Liver (tissue), 7 donors: ENCODE measurements at regions not wholly inside any gene's neighbourhood (a gene's known extent, or its start where the extent isn't known, plus 50 kb on each side); places are given as distances from the start of the nearest gene placed in this dataset. TPM values are rescaled to one million over a fixed set of nuclear protein-coding genes. Genes with fewer than 3 reads are reported as not detected.
"Not testable (repeated sequence)": the region's sequence is repeated elsewhere in the genome, so short reads cannot be mapped to it uniquely, and the experiment has no call there.

ENCODE experiments used
- DNase-seq: peaks from one replicate; pipeline ENCODE4 v3.0.0-alpha.2; 2017; ENCODE audit warnings: low spot score
- H3K27ac ChIP-seq, 2 donors: one replicate each; pipeline ENCODE4 v1.7.0; 2013; ENCODE audit warnings: inconsistent platforms in 2 of 2, low read length in 2 of 2, control low read depth in 1 of 2, low read depth in 1 of 2, mild to moderate bottlenecking in 1 of 2
- H3K27me3 ChIP-seq, 4 donors: one replicate each; pipeline versions ENCODE4 v1.6.1 to v1.7.0; 2013; ENCODE audit warnings: low read length in 3 of 4, inconsistent platforms in 1 of 4, mild to moderate bottlenecking in 1 of 4, moderate library complexity in 1 of 4; ENCODE audit not compliant: control insufficient read depth in 4 of 4, insufficient read depth in 4 of 4
- H3K36me3 ChIP-seq, 4 donors: one replicate each; pipeline versions ENCODE4 v1.6.1 to v1.7.0; 2013; ENCODE audit warnings: low read length in 3 of 4, mild to moderate bottlenecking in 3 of 4, low read depth in 1 of 4, moderate library complexity in 1 of 4; ENCODE audit not compliant: control insufficient read depth in 4 of 4, insufficient read depth in 3 of 4
- H3K4me1 ChIP-seq, 4 donors: one replicate each; pipeline versions ENCODE4 v1.6.1 to v1.7.0; 2013; ENCODE audit warnings: low read length in 3 of 4, mild to moderate bottlenecking in 3 of 4, moderate library complexity in 1 of 4; ENCODE audit not compliant: control insufficient read depth in 4 of 4, insufficient read depth in 4 of 4
- H3K4me3 ChIP-seq, 3 donors: one replicate each; pipeline versions ENCODE4 v1.6.1 to v1.7.0; 2013; ENCODE audit warnings: low read length in 3 of 3, control low read depth in 1 of 3, low read depth in 1 of 3, mild to moderate bottlenecking in 1 of 3
- H3K9ac ChIP-seq, 2 donors: one replicate each; pipeline ENCODE4 v1.7.0; 2013; ENCODE audit warnings: low read length in 2 of 2, mild to moderate bottlenecking in 2 of 2, moderate library complexity in 2 of 2, control low read depth in 1 of 2, low read depth in 1 of 2
- H3K9me3 ChIP-seq, 4 donors: one replicate each; pipeline versions ENCODE4 v1.6.1 to v1.7.0; 2013; ENCODE audit warnings: low read length in 3 of 4; ENCODE audit not compliant: control insufficient read depth in 4 of 4
- WGBS: extraction: QIAGEN DNeasy Blood & Tissue Kit; methylation state at CpG from one replicate; pipeline ENCODE4 v1.1.7; 2013; 5-methylcytosine and 5-hydroxymethylcytosine counted together
- small RNA-seq: library from RNA; depleted of rRNA; stranded (forward); fragments of <200 nt; gene quantifications from one replicate; pipeline ENCODE3, GENCODE V24; 2014
- donor health status: healthy.
- donor health status: healthy.
- donor health status: healthy.

DNA sequence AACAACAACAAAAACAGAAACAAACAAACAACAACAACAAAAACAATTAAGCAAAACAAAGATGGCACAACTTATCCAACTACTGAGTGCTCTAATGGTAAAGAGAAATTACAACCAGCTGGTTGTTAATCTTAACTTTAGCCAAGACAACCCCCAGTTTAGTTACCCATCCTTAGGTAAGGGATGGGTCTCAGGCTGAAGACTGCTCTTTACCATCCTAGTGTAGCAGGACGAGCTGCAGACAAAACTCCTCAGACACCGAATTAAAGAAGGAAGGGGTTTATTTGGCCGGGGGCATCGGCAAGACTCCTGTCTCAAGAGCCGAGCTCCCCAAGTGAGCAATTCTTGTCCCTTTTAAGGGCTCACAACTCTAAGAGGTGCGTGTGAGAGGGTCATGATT lies 65.6 kb upstream of the PTPN20 start:
- not testable (repeated sequence) for H3K9me3 ChIP-seq, H3K36me3 ChIP-seq, H3K27ac ChIP-seq, H3K4me3 ChIP-seq, H3K4me1 ChIP-seq, DNase-seq, H3K27me3 ChIP-seq, H3K9ac ChIP-seq
- 60% methylated on average over 1 of the region's 6 CpGs for WGBS

DNA sequence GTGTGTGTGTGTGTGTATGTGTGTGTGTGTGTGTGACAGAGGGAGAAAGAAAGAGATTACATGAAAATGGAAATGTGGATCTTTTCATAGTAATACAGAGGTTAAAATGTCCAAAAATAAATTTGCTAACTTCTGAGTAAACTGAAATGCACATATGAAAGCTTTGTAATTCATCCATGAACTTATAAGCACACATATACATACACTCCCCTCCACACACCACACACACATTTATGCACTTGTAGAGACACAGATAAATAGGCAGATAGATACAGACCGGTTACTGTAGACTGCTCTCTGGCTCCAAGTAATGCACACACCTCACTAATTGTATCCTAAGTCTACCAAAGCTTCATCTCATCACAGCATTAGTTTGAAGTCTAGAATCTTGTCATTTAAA lies 50.5 kb upstream of the PTPN20 start:
- not testable (repeated sequence) for DNase-seq, H3K4me3 ChIP-seq, H3K27me3 ChIP-seq, H3K27ac ChIP-seq, H3K4me1 ChIP-seq, H3K9ac ChIP-seq, H3K9me3 ChIP-seq, H3K36me3 ChIP-seq
- WGBS: 80% methylated on average over 1 of the region's 1 CpG

Small RNA genes lying in the stretch of these regions (small RNA-seq; reads per million reads assigned to genes)
- gene RNA5SP311: not detected
